GM21786 (cell line): ENCODE measurements at regions not wholly inside any gene's neighbourhood (a gene's known extent, or its start where the extent isn't known, plus 50 kb on each side); places are given as distances from the start of the nearest gene placed in this dataset.
"Not testable (repeated sequence)": the region's sequence is repeated elsewhere in the genome, so short reads cannot be mapped to it uniquely, and the experiment has no call there.

Experiments
- ATAC-seq: cut with Tn5 transposase; IDR thresholded peaks from one replicate; pipeline ENCODE4 v1.9.1; 2021; ENCODE audit not compliant: unreplicated experiment

GRCh38 chr2:181789827-181790448 is 101.6 kb upstream of the ITPRID2 start:
- ATAC-seq = peak; percentile 32

- ATAC-seq = peak; percentile 94
Measured at GRCh38 chr2:181790716-181791649, 100.5 kb upstream of the ITPRID2 start.

GRCh38 chr2:181792906-181793305 is 98.6 kb upstream of the ITPRID2 start:
- no peak for ATAC-seq

- ATAC-seq = no peak
Measured at GRCh38 chr2:181798022-181798421, 93.5 kb upstream of the ITPRID2 start.

DNA sequence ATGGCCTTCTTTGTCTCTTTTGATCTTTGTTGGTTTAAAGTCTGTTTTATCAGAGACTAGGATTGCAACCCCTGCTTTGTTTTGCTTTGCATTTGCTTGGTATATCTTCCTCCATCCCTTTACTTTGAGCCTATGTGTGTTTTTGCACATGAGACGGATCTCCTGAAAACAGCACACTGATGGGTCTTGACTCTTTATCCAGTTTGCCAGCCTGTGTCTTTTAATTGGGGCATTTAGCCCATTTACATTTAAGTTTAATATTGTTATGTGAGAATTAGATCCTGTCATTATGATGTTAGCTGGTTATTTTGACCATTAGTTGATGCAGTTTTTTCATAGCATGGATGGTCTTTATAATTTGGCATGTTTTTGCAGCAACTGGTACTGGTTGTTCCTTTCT is 89.2 kb upstream of the ITPRID2 start:
- ATAC-seq = not testable (repeated sequence)

DNA sequence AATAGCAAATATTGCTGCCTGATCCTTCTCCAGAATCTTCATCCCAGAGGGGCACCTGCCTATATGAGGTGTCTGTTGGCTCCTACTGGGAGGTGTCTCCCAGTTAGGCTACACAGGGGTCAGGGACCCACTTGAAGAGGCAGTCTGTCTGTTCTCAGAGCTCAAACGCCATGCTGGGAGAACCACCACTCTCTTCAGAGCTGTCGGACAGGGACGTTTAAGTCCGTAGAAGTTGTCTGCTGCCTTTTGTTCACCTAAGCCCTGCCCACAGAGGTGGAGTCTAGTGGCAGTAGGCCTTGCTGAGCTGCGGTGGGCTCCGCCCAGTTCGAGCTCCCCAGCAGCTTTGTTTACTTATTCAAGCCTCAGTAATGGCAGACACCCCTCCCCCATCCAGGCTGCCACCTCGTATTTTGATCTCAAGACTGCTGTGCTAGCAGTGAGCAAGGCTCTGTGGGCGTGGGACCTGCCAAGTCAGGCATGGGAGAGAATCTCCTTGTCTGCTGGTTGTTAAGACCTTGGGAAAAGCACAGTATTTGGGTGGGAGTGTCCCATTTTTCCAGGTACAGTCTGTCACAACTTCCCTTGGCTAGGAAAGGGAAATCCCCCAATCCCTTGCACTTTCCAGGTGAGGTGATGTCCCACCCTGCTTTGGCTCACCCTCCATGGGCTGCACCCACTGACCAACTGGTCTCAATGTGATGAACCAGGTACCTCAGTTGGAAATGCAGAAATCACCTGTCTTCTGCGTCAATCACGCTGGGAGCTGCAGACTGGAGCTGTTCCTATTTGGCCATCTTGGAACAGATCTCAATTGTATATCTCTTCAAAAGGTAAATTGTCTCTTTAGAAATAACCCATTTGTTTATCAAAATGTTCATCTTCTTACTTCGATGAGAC is 87.4 kb upstream of the ITPRID2 start:
- ATAC-seq = not testable (repeated sequence)

- peak; percentile 58 for ATAC-seq
Measured at GRCh38 chr2:181805228-181806038, 86.1 kb upstream of the ITPRID2 start.

DNA sequence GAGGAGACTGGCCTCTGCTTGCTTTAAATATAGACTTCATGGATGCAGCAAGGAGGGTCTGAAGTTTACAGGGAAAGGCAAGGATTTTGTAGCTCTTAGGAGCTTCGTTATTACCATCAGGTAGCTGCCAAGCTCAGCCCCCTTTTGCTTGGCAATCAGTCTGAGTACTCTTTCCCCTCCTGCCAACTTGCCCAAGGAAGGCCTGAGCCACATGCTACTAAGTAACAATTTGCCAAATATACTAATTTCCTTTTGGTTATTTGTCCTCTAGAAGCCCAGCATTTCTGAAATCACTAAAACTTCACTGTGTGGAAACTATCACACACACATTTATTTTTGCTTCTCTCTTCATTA is 85.5 kb upstream of the ITPRID2 start:
- ATAC-seq = no peak

DNA sequence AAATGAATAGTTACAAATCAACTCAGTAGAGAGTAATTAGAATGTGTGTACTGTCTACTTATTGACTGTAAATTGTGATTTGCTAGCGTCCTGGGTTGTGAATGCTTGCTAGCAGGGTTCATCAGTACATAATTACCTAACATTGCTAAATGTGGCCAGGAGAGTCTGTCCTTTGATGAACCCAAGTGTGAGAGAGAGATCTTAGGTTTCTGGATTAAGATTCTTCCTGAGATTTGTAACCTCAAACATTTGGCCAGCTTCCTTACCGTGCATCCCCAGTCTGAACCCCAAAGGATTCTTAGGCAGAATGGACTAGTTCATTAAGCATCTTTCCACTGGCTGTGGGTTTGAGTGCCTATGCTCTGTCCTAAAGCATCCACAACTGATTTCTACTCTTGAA is 84.0 kb upstream of the ITPRID2 start:
- ATAC-seq = no peak

DNA sequence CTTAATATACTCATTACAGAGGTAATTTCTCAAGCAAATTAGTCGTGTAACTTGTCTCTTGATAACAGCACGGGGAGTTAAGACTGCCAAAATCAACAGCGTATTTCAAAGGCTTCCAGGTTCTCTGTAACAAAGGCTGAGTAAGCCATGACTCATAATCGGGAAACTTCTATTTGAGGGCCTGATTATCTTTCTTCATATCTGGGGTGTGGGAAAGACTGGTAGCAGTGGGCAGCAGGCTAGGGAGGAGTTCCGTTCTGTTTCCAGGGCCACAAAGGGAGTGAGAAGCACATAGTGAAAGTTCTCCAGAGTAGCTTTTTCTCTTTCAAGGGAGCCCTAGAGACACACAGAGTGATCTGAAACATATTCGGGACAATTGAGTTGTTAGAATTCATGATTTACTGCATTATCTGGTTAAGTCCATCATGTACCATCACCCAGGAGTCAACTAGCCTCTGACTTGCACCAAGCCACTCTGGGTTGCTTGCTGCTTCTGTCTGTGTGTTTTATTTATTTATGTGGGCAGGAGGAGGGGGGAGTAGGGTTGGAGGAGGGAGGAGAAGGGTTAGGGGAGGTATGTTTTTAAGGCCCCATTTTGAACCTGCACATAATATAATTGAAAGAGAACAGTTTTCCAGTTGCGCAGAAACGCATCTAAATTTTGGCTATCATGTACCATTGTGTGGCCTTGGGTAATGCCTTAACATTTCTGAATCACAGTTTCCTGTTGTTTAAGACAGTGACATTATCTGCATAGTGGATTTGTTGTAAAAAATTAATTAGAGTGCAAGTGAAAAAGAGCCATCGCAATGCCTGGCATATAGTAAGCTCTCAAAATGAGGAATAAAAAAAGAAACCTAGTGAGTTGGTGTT is 80.5 kb upstream of the ITPRID2 start:
- no peak for ATAC-seq

GRCh38 chr2:181812106-181812743 is 79.3 kb upstream of the ITPRID2 start:
- ATAC-seq = no peak

DNA sequence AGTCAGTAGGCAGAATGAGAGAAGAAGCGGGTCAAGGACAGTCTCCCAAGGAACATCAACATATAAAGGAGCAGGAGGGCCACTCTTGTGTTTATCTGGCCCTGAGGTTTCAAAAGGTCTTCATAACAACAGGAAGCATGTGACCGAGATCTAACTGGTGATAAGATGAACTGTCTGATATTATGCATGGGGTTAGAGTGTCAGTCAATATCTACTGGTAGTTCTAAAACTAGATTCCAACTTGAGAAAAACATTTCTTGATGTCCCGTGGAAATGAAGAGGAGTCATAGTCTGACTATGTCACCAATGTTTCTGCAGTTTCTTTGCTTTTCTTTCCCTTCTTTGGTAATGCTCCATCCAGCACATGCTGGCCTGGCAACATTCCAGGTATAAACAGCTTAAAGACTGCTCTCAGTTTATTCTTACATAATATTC is 77.5 kb upstream of the ITPRID2 start:
- ATAC-seq = no peak

- no peak for ATAC-seq
Measured at GRCh38 chr2:181817509-181817908, 74.0 kb upstream of the ITPRID2 start.

- ATAC-seq = no peak
Measured at GRCh38 chr2:181818058-181818680, 73.4 kb upstream of the ITPRID2 start.

DNA sequence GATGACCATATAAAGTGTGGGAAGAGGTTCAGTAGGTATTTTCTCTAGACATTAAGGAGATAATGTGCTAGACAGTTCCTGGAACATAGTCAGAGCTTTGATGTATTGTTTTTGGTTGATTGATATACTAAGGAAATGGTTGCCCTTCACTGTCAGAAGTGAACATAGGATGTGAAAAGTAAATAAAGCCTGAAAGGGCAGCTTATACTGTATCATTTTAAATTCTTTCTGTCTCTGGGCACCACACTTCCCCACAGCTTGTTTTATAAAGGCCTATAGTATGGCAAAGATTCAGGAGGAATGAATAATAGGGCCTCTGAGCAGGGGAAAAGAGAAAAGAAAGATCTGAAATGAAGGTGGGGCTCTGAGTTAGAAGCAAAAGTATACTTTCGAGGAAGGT is 72.7 kb upstream of the ITPRID2 start:
- ATAC-seq = no peak

- ATAC-seq = no peak
Measured at GRCh38 chr2:181821049-181821448, 70.5 kb upstream of the ITPRID2 start.

GRCh38 chr2:181822097-181822496 is 69.4 kb upstream of the ITPRID2 start:
- no peak for ATAC-seq

DNA sequence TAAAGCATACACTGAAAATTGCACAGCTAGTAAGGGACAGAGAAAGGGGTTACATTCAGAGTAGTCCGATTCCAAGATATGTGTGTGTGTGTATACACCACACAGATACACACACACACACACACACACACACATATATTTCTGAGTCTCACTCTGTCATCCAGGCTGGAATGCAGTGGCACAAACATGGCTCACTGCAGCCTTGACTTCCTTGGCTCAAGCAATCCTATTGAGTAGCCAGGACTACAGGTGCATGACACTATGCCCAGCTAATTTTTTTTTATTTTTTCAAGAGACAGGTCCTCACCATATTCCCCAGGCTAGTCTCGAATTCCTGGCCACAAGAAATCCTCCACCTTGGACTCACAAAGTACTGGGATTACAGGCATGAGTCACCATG is 68.1 kb upstream of the ITPRID2 start:
- ATAC-seq = no peak
